GM18861 (cell line): ENCODE measurements at regions not wholly inside any gene's neighbourhood (a gene's known extent, or its start where the extent isn't known, plus 50 kb on each side); places are given as distances from the start of the nearest gene placed in this dataset.
A peak's percentile ranks its signal among the peaks of the same experiment; 100 is the strongest.

ENCODE experiments used
- ATAC-seq: cut with Tn5 transposase; IDR thresholded peaks from one replicate; pipeline ENCODE4 v1.9.1; 2021; ENCODE audit not compliant: unreplicated experiment

- peak; percentile 92 for ATAC-seq
Measured at GRCh38 chr2:183214680-183215079, 90.4 kb downstream of the NUP35 start.

GRCh38 chr2:183215917-183216316, 91.7 kb downstream of the NUP35 start:
- ATAC-seq: no peak

- no peak for ATAC-seq
Measured at GRCh38 chr2:183219888-183220287, 95.6 kb downstream of the NUP35 start.

GRCh38 chr2:183222751-183223150, 98.5 kb downstream of the NUP35 start:
- ATAC-seq: no peak

GRCh38 chr2:183224948-183225347, 100.7 kb downstream of the NUP35 start:
- no peak for ATAC-seq

GRCh38 chr2:183227176-183227575, 102.9 kb downstream of the NUP35 start:
- no peak for ATAC-seq

GRCh38 chr2:183229386-183229785, 105.1 kb downstream of the NUP35 start:
- ATAC-seq: no peak

GRCh38 chr2:183232161-183232865, 108.1 kb downstream of the NUP35 start:
- ATAC-seq: no peak

- ATAC-seq: no peak
Measured at GRCh38 chr2:183242937-183243336, 118.7 kb downstream of the NUP35 start.

GRCh38 chr2:183243758-183244157, 119.5 kb downstream of the NUP35 start:
- ATAC-seq: no peak

GRCh38 chr2:183244300-183244844, 120.1 kb downstream of the NUP35 start:
- no peak for ATAC-seq

GRCh38 chr2:183248866-183249567, 124.8 kb downstream of the NUP35 start:
- ATAC-seq: peak; percentile 76

- no peak for ATAC-seq
Measured at GRCh38 chr2:183250061-183250460, 125.8 kb downstream of the NUP35 start.

- ATAC-seq: no peak
Measured at GRCh38 chr2:183250472-183250871, 126.2 kb downstream of the NUP35 start.

GRCh38 chr2:183253441-183254130, 129.3 kb downstream of the NUP35 start:
- ATAC-seq: no peak

GRCh38 chr2:183255411-183255810, 131.2 kb downstream of the NUP35 start:
- no peak for ATAC-seq

- peak; percentile 83 for ATAC-seq
Measured at GRCh38 chr2:183259921-183260320, 135.7 kb downstream of the NUP35 start.

GRCh38 chr2:183260527-183260926, 136.3 kb downstream of the NUP35 start:
- ATAC-seq: no peak

- ATAC-seq: no peak
Measured at GRCh38 chr2:183264890-183265535, 140.8 kb downstream of the NUP35 start.

- ATAC-seq: peak; percentile 83
Measured at GRCh38 chr2:183267148-183267827, 143.0 kb downstream of the NUP35 start.

GRCh38 chr2:183269956-183270355, 145.7 kb downstream of the NUP35 start:
- ATAC-seq: no peak
